H9 (cell line): ENCODE measurements at regions not wholly inside any gene's neighbourhood (a gene's known extent, or its start where the extent isn't known, plus 50 kb on each side); places are given as distances from the start of the nearest gene placed in this dataset.

ENCODE experiments used
- DNase-seq: peaks from one replicate; pipeline ENCODE4 v3.0.0-alpha.2; 2017
- H2AFZ ChIP-seq: one replicate; pipeline ENCODE4 v1.6.1; 2013; ENCODE audit warnings: mild to moderate bottlenecking, low read length, control low read depth, moderate library complexity
- H2AK5ac ChIP-seq: 2 replicates; pipeline ENCODE4 v1.6.1; 2013; ENCODE audit warnings: low read length, control low read depth, mixed read lengths; ENCODE audit not compliant: insufficient read length
- H2BK120ac ChIP-seq: one replicate; pipeline ENCODE4 v1.6.1; 2013; ENCODE audit warnings: low read depth, mild to moderate bottlenecking, low read length, control low read depth, inconsistent platforms; ENCODE audit not compliant: poor library complexity, severe bottlenecking
- H2BK12ac ChIP-seq: 2 replicates; pipeline ENCODE4 v1.6.1; 2013; ENCODE audit warnings: low read length, control low read depth, mixed read lengths, low read depth; ENCODE audit not compliant: insufficient read length
- H2BK15ac ChIP-seq: 2 replicates; pipeline ENCODE4 v1.6.1; 2013; ENCODE audit warnings: low read depth, low read length, control low read depth
- H2BK20ac ChIP-seq: one replicate; pipeline ENCODE4 v1.6.1; 2013; ENCODE audit warnings: low read depth, mild to moderate bottlenecking, low read length, control low read depth, inconsistent platforms; ENCODE audit not compliant: poor library complexity, severe bottlenecking
- H2BK5ac ChIP-seq: 2 replicates; pipeline ENCODE4 v1.6.1; 2013; ENCODE audit warnings: low read length, control low read depth, mixed read lengths; ENCODE audit not compliant: insufficient read length
- H3K14ac ChIP-seq: 2 replicates; pipeline ENCODE4 v1.6.1; 2013; ENCODE audit warnings: low read length, control low read depth; ENCODE audit not compliant: insufficient read depth
- H3K18ac ChIP-seq: 2 replicates; pipeline ENCODE4 v1.6.1; 2013; ENCODE audit warnings: low read depth, mild to moderate bottlenecking, mixed read lengths, low read length, control low read depth; ENCODE audit not compliant: insufficient read length
- H3K23ac ChIP-seq: 2 replicates; pipeline ENCODE4 v1.6.1; 2013; ENCODE audit warnings: low read length, control low read depth, mixed read lengths, low read depth; ENCODE audit not compliant: insufficient read length
- H3K23me2 ChIP-seq: 2 replicates; pipeline ENCODE4 v1.6.1; 2013; ENCODE audit warnings: low read depth, mild to moderate bottlenecking, mixed read lengths, low read length, control low read depth; ENCODE audit not compliant: insufficient read length, poor library complexity, severe bottlenecking
- H3K27ac ChIP-seq: 2 replicates; pipeline ENCODE4 v1.5.1; 2013; ENCODE audit warnings: low read length, control low read depth, mixed read lengths, low read depth; ENCODE audit not compliant: insufficient read length
- H3K27me3 ChIP-seq: 2 replicates; pipeline ENCODE4 v1.6.1; 2013; ENCODE audit warnings: low read length, control low read depth, inconsistent platforms; ENCODE audit not compliant: insufficient read depth
- H3K4ac ChIP-seq: 2 replicates; pipeline ENCODE4 v1.6.1; 2013; ENCODE audit warnings: low read depth, mild to moderate bottlenecking, control low read depth, inconsistent platforms, low read length, moderate library complexity
- H3K4me1 ChIP-seq: 2 replicates; pipeline ENCODE4 v1.6.1; 2013; ENCODE audit warnings: low read length, control low read depth, inconsistent platforms; ENCODE audit not compliant: insufficient read depth
- H3K4me2 ChIP-seq: 2 replicates; pipeline ENCODE4 v1.6.1; 2013; ENCODE audit warnings: low read length, control low read depth, mixed read lengths; ENCODE audit not compliant: insufficient read length, insufficient read depth
- H3K56ac ChIP-seq: 2 replicates; pipeline ENCODE4 v1.6.1; 2013; ENCODE audit warnings: low read depth, mild to moderate bottlenecking, mixed read lengths, low read length, control low read depth; ENCODE audit not compliant: insufficient read length
- H3K79me1 ChIP-seq: 2 replicates; pipeline ENCODE4 v1.6.1; 2013; ENCODE audit warnings: low read depth, mild to moderate bottlenecking, moderate library complexity, low read length, control low read depth, inconsistent platforms; ENCODE audit not compliant: insufficient read depth, poor library complexity, severe bottlenecking
- H3K79me2 ChIP-seq: 2 replicates; pipeline ENCODE4 v1.6.1; 2013; ENCODE audit warnings: low read length, control low read depth, inconsistent platforms; ENCODE audit not compliant: insufficient read depth
- H3K9ac ChIP-seq: 2 replicates; pipeline ENCODE4 v1.6.1; 2013; ENCODE audit warnings: low read length, control low read depth, mixed read lengths; ENCODE audit not compliant: insufficient read length; ENCODE audit errors: extremely low read depth
- H3K9me3 ChIP-seq: one replicate; pipeline ENCODE4 v1.6.1; 2013; ENCODE audit warnings: low read depth, low read length, inconsistent platforms; ENCODE audit not compliant: control insufficient read depth
- H3T11ph ChIP-seq: one replicate; pipeline ENCODE4 v1.6.1; 2013; ENCODE audit warnings: mild to moderate bottlenecking, low read length, control low read depth, inconsistent platforms
- H4K20me1 ChIP-seq: one replicate; pipeline ENCODE4 v1.6.1; 2013; ENCODE audit not compliant: control insufficient read depth, insufficient read length, insufficient read depth
- H4K5ac ChIP-seq: 2 replicates; pipeline ENCODE4 v1.6.1; 2013; ENCODE audit warnings: low read depth, mild to moderate bottlenecking, mixed read lengths, low read length, control low read depth; ENCODE audit not compliant: insufficient read length
- H4K8ac ChIP-seq: replicated peaks from 2 replicates; pipeline ENCODE4 v1.6.1; 2013; ENCODE audit warnings: low read length, control low read depth, mixed read lengths, low read depth; ENCODE audit not compliant: insufficient read length
- H4K91ac ChIP-seq: 2 replicates; pipeline ENCODE4 v1.6.1; 2013; ENCODE audit warnings: low read depth, mild to moderate bottlenecking, moderate library complexity, mixed read lengths, low read length, control low read depth; ENCODE audit not compliant: insufficient read length
- H3K27ac Mint-ChIP-seq, 3 experiments: 2 replicates in 2 of 3; 3 replicates in 1 of 3; pipeline ENCODE4 v1.8.0; 2020 to 2021; ENCODE audit warnings: mixed read lengths in 3 of 3, mild to moderate bottlenecking in 1 of 3, moderate library complexity in 1 of 3
- H3K27me3 Mint-ChIP-seq: 2 replicates; pipeline ENCODE4 v1.8.0; 2021; ENCODE audit warnings: low read depth, mild to moderate bottlenecking, moderate library complexity, mixed read lengths
- H3K36me3 Mint-ChIP-seq, 3 experiments: 2 replicates in 2 of 3; 3 replicates in 1 of 3; pipeline ENCODE4 v1.8.0; 2020 to 2021; ENCODE audit warnings: low read depth in 3 of 3, mixed read lengths in 3 of 3; ENCODE audit not compliant: insufficient read depth in 1 of 3
- H3K4me1 Mint-ChIP-seq, 2 experiments: 2 replicates each; pipeline ENCODE4 v1.8.0; 2020; ENCODE audit warnings: mixed read lengths in 2 of 2
- H3K4me3 Mint-ChIP-seq, 2 experiments: 2 replicates in 1 of 2; 3 replicates in 1 of 2; pipeline ENCODE4 v1.8.0; 2020 to 2021; ENCODE audit warnings: mild to moderate bottlenecking in 2 of 2, mixed read lengths in 2 of 2, moderate library complexity in 1 of 2
- H3K9me3 Mint-ChIP-seq, 2 experiments: 2 replicates in 1 of 2; 3 replicates in 1 of 2; pipeline ENCODE4 v1.8.0; 2020; ENCODE audit warnings: mild to moderate bottlenecking in 2 of 2, mixed read lengths in 2 of 2, moderate library complexity in 1 of 2
- CTCF ChIP-seq: fragments of 200-600 bp; sonication (generic); conservative IDR thresholded peaks from 3 replicates; pipeline ENCODE4 v1.8.0; 2021; ENCODE audit warnings: antibody characterized with exemption, mild to moderate bottlenecking
- WGBS: extraction: QIAGEN DNeasy Blood & Tissue Kit; methylation state at CpG from one replicate; pipeline ENCODE4 v1.1.7; 2013; ENCODE audit warnings: missing lambda C conversion rate, low lambda C conversion rate, mixed read lengths; ENCODE audit not compliant: insufficient read length; ENCODE audit errors: extremely low coverage; 5-methylcytosine and 5-hydroxymethylcytosine counted together

DNA sequence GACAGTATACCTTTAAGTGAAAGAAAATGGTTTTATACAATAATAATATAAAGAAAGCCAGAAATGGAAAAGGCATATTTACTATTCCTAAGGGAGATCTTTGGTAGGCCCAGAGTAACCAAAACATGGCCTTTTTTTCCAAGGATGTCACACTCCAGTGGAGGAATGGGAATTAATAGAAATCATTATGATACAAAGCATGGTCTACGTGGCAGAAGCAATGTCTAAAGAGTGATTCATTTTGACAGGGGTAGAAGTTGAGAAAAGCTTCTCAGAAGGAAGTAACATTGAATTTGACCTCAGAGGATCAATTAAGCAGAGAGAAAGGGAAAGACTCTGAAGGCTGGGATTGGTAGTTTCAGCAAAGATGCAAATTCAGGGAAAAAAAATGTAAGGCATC, 208.6 kb downstream of the BTG1 start:
- no peak overlapping the region for H3K27ac Mint-ChIP-seq

More for the DNA sequence above, 208.6 kb downstream of the BTG1 start:
- H3K79me2 ChIP-seq: no peaks in the 10 kb centered on the region
- no peak overlapping the region for H3K18ac ChIP-seq
- no peak overlapping the region for H3K14ac ChIP-seq
- H2AFZ ChIP-seq: no peak overlapping the region
- H3K4me2 ChIP-seq: no peak overlapping the region
- H3K27me3 Mint-ChIP-seq: no peaks in the 10 kb centered on the region
- no peak overlapping the region for H3K9ac ChIP-seq
- H3K23ac ChIP-seq: no peak overlapping the region
- H3K9me3 ChIP-seq: no peaks in the 10 kb centered on the region
- no peak overlapping the region for H3K56ac ChIP-seq
- no peaks in the 10 kb centered on the region for H3K36me3 Mint-ChIP-seq
- no peak overlapping the region for H2BK12ac ChIP-seq
- no peak for TF ChIP-seq CTCF
- H2BK20ac ChIP-seq: no peak overlapping the region
- H3K27ac ChIP-seq: no peak overlapping the region
- 0 out of 4 replicates have a peak, but pooled peaks cover 4 to 5% of the 10 kb centered on the region in 2 experiments for H3K4me1 Mint-ChIP-seq
- no peak overlapping the region for H4K91ac ChIP-seq
- DNase-seq: no peak
- H3K27me3 ChIP-seq: no peaks in the 10 kb centered on the region
- H2BK15ac ChIP-seq: no peak overlapping the region
- no peak overlapping the region for H2BK120ac ChIP-seq
- H3K23me2 ChIP-seq: no peaks in the 10 kb centered on the region
- H3K79me1 ChIP-seq: no peaks in the 10 kb centered on the region
- H4K20me1 ChIP-seq: no peaks in the 10 kb centered on the region
- no CpG with 5 or more reads among the region's 1 CpG for WGBS
- H3K4ac ChIP-seq: no peak overlapping the region
- no peak overlapping the region for H4K5ac ChIP-seq
- H3K4me1 ChIP-seq: no peaks in the 10 kb centered on the region
- H4K8ac ChIP-seq: no peak overlapping the region
- no peak overlapping the region for H2BK5ac ChIP-seq
- H3K4me3 Mint-ChIP-seq: no peak overlapping the region
- H3K9me3 Mint-ChIP-seq: no peaks in the 10 kb centered on the region
- no peak overlapping the region for H2AK5ac ChIP-seq
- no peak overlapping the region for H3T11ph ChIP-seq
